ENCODE measurements at regions not wholly inside any gene's neighbourhood (a gene's known extent, or its start where the extent isn't known, plus 50 kb on each side); places are given as distances from the start of the nearest gene placed in this dataset.
"Not testable (repeated sequence)": the region's sequence is repeated elsewhere in the genome, so short reads cannot be mapped to it uniquely, and the experiment has no call there.

GRCh38 chr7:82559193-82559805 is 115.7 kb upstream of the CACNA2D1 start:
- no peak for FAIRE-seq

GRCh38 chr7:82549616-82550285 is 106.2 kb upstream of the CACNA2D1 start:
- no peak for FAIRE-seq

- no peak for FAIRE-seq
These were observed 104.6 kb upstream of the CACNA2D1 start for GRCh38 chr7:82548141-82548688.

GRCh38 chr7:82542665-82543064 is 99.1 kb upstream of the CACNA2D1 start:
- FAIRE-seq: no peak

- FAIRE-seq: no peak
These were observed 96.4 kb upstream of the CACNA2D1 start for GRCh38 chr7:82539969-82540368.

GRCh38 chr7:82534684-82535083 is 91.1 kb upstream of the CACNA2D1 start:
- FAIRE-seq: no peak

- FAIRE-seq: no peak
These were observed 86.8 kb upstream of the CACNA2D1 start for GRCh38 chr7:82530361-82530760.

- no peak for FAIRE-seq
These were observed 85.2 kb upstream of the CACNA2D1 start for GRCh38 chr7:82528577-82529310.

GRCh38 chr7:82527851-82528250 is 84.3 kb upstream of the CACNA2D1 start:
- FAIRE-seq: no peak

GRCh38 chr7:82521906-82522445 is 78.4 kb upstream of the CACNA2D1 start:
- no peak for FAIRE-seq

GRCh38 chr7:82517050-82517449 is 73.5 kb upstream of the CACNA2D1 start:
- no peak for FAIRE-seq

- no peak for FAIRE-seq
These were observed 68.0 kb upstream of the CACNA2D1 start for GRCh38 chr7:82511542-82511941.

GRCh38 chr7:82507976-82508677 is 64.5 kb upstream of the CACNA2D1 start:
- FAIRE-seq: no peak

GRCh38 chr7:82507365-82507975 is 63.9 kb upstream of the CACNA2D1 start:
- FAIRE-seq: no peak

GRCh38 chr7:82506702-82507101 is 63.1 kb upstream of the CACNA2D1 start:
- no peak for FAIRE-seq

- no peak for FAIRE-seq
These were observed 62.6 kb upstream of the CACNA2D1 start for GRCh38 chr7:82506208-82506607.

- FAIRE-seq: no peak
These were observed 57.8 kb upstream of the CACNA2D1 start for GRCh38 chr7:82501346-82501745.

GRCh38 chr7:82499546-82499945 is 56.0 kb upstream of the CACNA2D1 start:
- not testable (repeated sequence) for FAIRE-seq

- FAIRE-seq: no peak
These were observed 50.8 kb upstream of the CACNA2D1 start for GRCh38 chr7:82494420-82494819.
